ENCODE measurements at regions not wholly inside any gene's neighbourhood (a gene's known extent, or its start where the extent isn't known, plus 50 kb on each side); places are given as distances from the start of the nearest gene placed in this dataset.
"Not testable (repeated sequence)": the region's sequence is repeated elsewhere in the genome, so short reads cannot be mapped to it uniquely, and the experiment has no call there.

DNA sequence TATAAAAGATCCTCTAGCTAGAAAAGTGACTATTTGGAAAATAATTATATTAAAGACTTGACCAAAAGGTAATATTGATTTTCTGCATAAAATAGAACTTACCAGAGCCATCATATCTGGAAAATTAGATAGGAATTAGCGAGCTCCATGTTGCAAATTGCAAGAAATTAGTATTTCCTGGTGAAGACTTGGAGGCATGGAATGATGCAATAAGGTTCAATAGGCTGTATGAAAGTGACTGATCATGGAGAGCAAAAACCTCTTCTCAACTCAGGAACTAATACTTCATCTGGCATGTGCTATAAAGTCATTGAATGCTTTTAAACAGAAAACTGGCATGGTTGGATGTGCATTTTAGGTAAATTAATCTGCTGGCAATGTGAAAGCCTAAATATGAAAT lies 66.3 kb upstream of the UFM1 start:
- no peak for DNase-seq

DNA sequence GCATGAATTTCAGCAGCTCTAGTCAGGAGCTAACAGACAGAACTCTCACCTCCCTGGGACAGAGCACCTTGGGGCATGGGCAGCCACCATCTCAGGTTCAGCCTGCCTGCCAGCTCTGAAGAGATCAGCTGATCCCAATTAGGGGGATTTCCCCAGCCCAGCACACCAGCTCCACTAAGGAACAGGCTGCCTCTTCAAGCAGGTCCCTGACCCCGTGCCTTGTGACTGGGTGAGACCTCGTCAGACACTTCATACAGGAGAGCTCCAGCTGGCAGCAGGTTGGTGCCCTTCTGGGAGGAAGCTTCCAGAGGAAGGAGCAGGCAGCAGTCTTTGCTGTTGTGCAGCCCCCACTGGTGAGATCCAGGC lies 84.5 kb upstream of the UFM1 start:
- DNase-seq: no peak

DNA sequence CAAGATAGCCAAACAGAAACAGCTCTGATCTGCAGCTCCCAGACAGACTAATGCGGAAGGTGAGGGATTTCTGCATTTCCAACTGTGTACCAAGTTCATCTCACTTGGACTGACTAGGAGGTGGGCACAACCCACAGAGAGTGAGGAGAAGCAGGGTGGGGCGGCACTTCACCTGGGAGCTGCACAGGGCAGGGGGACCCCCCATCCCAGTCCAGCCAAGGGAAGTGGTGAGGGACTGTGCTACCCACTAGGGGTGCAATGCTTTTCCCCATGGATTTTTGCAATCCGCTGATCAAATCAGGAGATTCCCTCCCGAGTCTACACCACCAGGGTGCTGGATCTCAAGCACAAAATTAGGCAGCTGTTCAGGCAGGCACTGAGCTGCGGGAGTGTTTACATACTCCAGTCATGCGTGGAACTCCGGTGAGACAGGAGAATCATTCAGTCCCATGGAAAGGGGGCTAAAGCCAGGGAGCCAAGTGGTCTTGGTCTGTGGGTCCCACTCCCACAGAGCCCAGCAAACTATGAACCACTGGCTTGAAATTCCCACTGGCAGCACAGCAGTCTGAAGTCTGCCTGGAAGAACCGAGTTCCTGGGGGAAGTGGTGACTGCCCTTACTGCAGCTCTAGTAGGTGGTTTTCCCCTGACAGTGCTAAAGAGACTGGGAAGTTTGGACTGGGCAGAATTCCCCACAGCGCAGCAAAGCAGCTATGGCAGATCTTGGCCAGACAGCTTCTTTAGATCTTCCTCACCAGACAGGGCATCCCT lies 85.1 kb upstream of the UFM1 start:
- DNase-seq: no peak

DNA sequence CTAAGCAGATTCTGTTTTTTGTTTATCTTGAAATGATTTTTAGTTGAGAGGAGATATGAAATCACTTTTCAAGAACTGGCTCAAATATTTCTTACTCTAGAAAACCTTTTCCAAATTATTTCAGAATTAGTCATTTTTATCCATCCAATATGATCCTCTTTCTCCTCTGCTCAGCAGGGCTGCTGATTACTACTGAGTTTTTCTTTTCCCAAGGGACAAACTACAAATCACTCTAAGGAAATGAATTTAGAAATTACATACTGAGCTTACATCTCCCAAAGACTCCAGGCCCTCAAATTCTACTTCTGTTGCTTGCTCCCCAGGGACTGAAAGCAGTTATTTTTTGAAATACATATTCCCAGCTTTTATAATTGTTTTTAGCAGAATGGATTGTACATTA lies 87.4 kb upstream of the UFM1 start:
- no peak for DNase-seq

DNA sequence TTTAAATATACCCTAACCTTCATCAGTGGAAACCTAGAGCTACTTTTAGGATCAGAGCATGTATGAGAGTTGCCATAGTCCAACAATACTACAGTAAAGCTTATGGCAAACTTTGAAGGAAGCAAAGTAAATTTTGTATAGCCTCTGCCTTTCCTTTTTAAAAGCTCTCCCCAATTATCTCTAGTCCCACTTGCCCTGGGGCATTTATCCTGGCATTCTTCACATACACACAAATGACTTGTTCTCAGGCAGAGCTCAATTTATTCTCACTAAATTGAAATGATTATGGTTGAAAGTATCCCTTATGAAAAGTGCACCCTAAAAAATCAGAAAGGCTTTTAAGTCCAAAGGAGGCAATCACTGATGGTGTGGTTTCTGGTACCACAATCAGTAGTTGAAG lies 94.1 kb upstream of the UFM1 start:
- DNase-seq: no peak

DNA sequence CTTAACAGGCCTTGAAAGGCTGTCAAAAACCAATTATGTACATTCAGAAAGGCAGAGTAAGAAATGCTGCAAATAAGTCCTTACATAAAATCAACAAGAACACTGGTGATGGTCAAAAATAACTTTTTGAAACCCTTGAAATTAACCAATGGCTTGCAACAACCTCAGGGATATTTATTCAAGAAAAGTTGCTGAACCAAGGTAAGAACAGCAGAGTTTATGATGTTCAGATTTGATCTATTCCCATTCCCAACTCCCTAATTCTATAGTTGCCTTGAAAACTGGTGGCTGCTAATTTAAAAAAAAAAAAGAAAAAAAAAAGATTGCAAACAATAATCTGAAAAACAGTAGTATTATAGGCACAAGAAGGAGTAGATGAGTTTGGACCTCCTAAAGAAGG lies 109.8 kb upstream of the UFM1 start:
- no peak for DNase-seq

DNA sequence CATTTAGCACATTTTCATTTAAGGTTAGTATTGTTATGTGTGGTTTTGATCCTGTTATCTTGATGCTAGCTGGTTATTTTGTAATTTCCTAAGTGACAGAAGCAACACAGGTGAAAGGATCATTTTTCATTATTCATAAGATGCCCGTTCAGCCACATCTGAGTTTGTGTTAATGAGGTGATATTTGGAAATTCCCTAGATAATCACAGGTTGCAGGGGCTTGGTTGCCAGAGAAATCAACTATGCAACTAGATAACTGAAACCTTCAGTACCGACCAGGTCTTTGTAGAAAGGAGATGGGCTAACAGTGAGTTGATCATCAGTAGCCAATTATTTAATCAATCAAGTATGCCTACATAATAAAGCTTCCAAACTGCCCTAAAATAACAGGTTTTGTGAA lies 121.3 kb upstream of the UFM1 start:
- no peak for DNase-seq

DNA sequence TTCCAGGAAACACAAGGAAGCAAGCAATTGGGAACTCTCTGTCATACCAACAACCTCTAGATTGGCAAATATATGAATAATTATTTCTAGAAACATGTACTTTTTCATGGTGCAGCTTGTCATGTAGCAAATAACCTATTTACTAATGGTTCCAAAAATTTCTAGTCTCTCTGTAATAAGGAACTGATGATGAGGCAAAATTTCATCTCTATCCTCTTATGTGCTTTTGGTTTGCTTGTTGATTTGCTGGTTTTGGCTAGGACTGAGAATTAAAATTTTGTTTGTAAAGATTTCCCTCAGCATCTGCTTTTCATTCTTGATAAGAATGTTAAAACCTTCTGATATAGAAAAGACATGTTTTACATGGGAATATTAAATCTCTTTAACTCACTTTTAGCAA lies 123.2 kb upstream of the UFM1 start:
- no peak for DNase-seq

DNA sequence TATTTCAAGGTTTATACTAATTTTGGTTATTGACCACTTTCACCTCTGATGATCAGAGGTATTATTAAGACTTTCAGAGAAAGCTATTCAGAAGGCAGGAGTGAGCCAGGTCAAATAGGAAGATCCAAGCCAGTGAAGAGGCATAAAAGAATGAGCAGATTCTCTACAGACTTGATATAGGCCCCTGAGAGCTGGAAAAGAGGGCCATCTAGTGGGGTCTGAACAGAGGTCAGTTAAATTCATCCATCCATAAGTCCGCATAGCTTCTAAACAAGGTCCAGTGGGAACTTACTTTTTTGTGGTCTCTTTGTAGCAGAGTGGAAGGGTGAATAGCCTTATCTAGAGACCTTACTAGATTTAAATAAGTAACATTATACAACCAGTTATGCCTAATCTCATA lies 126.6 kb upstream of the UFM1 start:
- no peak for DNase-seq

DNA sequence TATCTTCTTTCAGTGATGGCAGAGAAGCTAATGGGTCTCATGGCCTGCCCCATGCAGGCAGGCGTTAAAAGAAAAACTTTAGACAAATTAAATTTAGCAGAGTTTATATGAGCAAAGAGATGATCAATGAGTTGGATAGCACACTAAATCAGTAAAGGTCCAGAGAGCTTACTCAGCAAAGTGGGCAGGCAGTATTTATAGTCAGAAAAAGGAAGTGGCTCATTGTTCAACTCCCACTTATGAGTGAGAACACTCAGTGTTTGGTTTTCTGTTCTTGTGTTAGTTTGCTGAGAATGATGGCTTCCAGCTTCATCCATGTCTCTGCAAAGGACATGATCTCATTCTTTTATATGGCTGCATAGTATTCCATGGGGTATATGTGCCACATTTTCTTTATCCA lies 128.5 kb upstream of the UFM1 start:
- not testable (repeated sequence) for DNase-seq

DNA sequence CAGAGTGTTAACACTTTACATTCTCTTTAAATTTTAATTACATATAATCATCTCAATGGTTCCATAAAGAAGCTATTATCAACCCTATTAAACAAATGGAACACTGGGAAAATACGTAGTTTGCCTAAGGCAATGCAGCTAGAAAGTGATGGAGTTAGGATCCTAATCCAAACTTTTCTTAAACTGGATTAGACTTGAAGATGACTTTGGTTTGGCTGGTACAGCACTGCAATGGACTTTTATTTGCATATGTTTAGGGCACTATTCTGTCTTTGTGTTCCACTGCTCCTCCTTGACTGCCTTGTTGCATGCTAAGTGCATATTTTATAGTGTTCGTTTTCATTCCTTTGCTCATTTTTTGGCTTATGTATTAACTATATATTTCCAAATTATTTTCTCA lies 133.5 kb upstream of the UFM1 start:
- no peak for DNase-seq

DNA sequence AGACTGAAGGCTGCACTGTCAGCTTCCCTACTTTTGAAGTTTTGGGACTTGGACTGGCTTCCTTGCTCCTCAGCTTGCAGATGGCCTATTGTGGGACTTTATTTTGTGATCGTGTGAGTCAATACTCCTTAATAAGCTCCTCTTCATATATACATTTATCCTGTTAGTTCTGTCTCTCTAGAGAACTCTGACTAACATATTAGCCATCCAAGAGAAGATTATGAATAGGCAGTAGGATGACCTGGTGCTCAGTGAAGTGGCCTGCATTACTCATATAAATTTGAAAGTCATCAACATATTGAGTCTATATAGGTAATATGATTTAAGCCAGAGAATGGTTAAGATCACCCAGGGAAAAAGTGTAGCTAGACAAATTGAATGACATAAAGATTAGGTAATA lies 136.3 kb upstream of the UFM1 start:
- DNase-seq: no peak

DNA sequence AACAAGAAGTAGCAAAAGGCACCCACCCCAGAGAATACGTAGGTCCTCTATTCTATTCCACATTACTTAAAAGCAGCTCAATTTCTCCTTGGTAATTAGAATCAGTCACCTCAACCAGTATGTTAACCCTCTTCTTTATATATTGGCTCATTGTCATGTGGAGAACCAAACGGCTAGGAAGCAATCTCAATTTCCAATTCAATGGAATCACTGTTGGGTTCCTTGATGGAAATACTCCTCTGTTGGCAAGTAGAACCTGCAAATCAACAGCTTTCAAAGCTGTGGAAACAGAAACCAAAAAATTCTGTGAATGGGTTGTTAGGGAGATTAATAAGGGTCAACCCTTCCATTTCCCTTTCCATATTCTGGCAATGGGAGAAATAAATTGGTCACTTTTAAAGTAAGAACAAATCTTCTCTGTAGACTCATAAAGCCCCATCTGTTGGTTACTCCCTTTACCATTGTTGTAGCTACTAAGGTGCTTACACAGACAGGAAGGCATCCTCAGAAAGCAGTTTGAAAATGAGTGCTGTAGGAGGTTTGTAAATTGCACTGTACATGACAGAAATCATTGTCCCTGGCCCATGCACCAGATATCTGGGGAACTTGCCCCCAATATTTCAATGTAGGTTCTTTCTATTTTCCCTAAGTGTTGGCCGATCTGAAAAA lies 138.6 kb upstream of the UFM1 start:
- DNase-seq: no peak

DNA sequence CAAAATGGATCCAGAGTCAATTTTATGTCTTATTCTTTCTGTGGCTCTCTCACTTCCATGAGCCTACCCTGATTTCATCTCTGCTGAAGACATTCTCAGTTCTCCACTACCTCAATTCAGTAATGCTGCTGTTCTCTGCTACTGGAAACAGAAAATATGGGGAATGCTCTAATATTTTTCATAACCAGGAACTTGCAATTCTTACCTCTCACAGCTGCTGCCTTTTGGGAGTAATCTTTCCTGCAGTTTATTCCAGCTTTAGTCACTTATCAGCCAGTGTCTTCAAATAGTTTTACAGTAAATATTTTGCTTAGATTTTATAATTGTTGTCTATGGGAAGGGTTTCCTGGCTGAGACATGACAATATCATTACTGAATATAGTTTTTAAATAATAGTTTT lies 145.1 kb upstream of the UFM1 start:
- DNase-seq: no peak

DNA sequence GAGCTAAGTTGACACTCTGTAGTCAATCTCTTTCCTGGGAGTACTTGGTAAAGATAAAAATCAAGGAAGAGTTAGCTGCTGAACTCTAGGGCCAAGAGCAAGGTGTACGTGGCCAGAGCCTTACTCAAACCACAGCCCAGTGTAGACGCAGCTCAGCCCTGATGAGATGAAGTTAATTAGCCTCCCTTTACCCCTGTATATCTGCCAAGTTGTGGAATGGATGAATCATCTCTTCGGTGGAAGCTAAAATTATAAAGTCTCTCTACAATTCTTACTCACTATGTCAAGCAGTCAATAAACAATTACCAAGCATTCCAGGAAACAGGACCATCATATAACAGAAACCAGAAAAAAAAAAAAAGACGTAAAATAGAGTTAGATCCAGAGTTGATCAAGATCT lies 146.9 kb upstream of the UFM1 start:
- DNase-seq: no peak

DNA sequence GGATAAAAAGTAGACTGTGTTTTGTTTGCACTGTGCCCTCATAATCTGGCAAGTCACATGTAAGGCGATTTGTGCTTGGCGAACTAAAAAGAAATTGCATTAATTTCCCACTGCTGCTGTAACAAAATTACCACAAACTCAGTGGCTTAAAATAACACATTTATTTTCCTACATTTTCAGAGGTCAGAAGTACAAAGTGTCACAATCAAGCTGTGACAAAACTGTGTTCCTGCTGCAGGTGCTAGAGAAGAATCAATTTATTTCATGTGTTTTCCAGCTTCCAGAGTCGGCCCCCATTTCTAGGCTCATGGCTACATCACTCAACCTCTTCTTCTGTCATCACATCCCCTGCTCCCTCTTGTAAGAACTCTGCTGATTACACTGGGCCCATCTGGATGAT lies 158.6 kb upstream of the UFM1 start:
- DNase-seq: no peak

DNA sequence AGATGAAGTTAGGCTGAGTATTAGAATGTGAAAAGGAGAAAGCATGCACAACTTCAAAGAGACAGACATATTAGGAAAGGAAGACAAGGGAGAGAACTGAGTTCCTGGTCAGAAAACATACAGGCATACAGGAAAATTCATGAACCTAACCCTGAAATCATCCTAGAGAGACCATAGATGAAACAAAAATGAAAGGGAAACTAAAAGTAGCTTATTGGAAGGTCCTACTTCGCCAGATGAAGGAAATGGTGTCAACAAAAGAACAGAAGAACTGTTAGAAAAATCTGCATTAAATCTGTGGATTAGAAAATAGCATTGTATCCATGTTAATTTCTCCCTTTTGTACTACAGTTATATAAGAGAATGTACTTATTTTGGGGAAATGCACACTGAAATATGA lies 169.0 kb upstream of the UFM1 start:
- peak; percentile 1 for DNase-seq

DNA sequence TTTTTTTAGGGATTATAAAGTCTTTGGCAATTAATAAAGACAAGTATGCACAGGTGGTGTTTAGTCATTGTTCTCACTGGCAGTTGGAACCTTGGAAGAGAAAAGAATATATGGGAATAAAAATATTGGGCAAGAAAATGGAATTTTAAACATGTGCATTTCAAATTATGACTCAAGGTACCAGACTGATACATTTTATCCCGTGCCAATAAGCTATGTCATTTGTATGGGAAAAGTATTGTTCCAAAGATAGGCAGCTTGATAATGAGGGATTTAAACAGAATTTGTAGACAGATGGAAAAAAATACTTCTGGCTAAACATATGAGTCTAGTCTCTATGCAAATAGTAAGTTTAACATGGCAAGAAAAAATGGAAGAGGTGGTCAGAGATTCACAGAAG lies 169.5 kb upstream of the UFM1 start:
- DNase-seq: no peak

DNA sequence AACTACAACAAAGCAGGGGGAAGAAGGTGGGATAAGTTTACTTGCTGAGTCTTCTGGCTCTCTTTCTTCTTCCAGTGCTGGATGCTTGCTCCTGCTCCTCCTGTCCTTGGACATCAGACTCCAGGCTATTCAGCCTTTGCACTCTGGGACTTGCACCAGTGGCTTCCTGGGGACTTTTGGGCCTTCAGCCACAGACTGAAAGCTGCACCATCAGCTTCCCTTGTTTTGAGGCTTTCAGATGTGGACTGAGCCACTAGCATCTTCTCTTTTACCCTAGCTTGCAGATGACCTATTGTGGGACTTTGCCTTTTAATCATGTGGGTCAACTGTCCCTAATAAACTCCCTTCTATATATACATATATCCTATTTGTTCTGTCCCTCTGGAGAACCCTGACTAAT lies 173.0 kb upstream of the UFM1 start:
- DNase-seq: no peak

DNA sequence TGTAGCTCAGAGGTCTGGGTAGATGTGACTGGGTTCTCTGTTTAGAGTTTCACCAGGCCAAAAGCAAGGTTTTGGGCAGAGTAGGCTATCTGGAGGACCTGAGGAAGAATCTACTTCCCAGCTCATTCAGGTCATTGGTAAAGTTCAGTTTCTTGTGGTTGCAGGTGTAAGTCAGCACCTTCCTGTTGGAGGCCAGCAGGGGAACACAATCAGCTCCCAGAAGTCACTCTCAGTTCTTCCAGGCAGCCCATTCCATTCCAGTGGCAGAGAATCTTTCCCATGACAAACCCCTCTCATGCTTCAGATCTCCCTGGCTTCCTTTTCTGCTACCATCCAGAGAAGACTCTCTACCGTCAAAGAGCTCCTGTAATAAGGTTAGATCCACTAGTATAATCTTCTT lies 176.2 kb upstream of the UFM1 start:
- no peak for DNase-seq

DNA sequence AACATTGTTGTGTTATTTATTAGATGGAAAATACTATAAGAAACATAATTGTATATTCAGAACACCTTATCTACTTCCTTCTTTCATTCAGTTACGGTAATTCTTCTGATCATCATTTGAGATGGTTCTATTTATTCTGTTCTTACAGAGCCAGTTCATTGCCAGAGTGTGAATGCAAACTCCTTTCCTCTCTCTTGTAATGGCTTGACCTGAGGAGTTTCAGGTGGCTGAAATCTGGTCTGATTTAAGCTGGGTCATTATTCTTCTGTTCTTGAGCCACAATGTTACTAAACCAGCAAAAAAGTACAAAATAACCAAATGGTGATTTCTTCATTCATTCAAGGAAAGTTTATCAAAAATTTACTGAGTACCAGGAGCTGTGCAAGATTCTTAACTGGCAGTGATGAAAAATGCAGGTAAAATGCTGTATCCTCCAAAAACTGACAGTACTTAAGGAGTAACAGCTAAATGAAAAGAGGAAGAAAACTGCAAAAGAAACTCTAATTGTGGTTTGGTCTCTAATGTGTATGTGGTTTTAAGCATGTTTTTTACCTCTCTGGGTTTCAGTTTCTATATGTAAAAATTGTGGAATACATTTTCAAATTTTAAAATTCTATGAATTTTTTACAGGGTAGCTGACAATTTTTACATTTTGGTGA lies 182.4 kb upstream of the UFM1 start:
- DNase-seq: no peak

DNA sequence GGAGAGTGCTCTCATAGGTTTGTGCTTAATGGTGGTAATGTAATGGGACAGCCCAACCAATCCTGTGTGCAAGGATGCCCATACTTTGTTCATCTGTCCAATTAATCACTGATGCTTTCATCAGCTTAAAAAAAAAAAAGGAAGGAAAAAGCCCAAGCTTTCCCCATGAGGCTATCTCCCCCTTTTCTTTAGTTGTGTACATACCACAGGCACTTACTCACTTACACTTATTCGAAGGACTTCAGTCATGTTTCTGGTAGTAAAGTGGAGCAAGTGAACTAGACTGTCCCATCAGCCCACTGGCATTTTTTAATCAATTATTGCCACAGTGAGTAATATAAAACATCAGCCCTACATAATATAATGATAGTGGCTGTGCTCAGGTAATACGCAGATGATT lies 183.5 kb upstream of the UFM1 start:
- DNase-seq: no peak

DNA sequence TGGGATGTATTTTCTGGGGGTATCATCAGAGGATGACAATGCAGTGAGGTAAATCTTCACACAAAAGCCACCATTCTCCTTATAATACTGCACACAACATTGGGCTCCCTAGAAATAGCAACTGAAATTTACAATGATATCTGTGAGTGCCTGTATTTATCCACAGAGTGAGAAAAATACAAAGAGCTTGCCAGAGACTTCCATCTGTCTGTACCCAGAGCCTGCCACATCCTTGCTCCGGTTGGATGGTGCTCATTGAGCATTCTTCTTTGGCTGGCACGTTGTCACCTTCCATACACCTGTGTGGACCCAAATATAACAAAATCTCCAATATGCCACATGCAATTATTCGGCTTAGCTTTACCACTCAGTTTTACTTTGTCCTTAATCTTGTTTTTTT lies 189.5 kb upstream of the UFM1 start:
- DNase-seq: no peak

DNA sequence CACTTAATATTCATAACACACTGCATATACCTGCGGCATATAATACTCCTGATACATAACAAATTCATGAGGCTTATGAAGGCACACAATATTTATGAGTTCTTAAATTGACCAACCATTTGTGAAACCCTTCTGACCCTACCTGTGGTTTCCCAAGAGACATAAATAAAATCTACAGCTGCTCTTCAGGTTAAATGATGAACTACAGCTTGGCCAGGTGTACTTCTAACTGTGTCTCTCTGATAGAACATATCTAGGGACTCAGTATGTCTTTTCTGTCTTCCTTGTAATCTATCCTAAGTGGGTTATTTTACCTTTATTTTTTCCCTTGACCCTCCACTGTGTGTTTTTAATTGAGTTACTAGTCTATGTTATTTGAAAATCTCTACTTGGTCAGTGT lies 189.9 kb upstream of the UFM1 start:
- no peak for DNase-seq

DNA sequence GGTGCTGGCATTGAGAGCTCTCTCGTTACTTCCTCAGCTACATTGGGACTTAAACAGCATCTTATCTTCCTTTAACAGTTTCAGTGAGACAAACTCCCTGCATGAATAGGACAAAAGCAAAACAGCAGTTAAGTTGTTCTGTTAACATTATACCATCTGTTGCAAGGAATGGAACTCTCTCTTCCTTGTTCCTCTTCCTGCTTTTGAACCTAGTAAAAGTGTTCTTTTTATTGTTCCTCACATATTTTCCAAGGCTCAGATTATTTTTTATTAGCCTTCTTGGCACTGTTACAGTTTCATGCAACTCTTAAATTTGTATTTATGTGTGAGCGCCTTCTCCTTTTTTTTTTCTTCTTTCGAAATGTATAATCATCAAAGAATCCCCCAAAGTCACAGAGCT lies 202.6 kb upstream of the UFM1 start:
- no peak for DNase-seq

Measured in CD4-positive, alpha-beta T cell treated with Interleukin-21 for 1 hour (primary cell).